NCI-H460 (cell line): ENCODE measurements at regions not wholly inside any gene's neighbourhood (a gene's known extent, or its start where the extent isn't known, plus 50 kb on each side); places are given as distances from the start of the nearest gene placed in this dataset.

Experiments used
- DNase-seq: peaks from one replicate; pipeline ENCODE4 v3.0.0-alpha.2; 2016; ENCODE audit warnings: low read depth; ENCODE audit errors: extremely low read depth

DNA sequence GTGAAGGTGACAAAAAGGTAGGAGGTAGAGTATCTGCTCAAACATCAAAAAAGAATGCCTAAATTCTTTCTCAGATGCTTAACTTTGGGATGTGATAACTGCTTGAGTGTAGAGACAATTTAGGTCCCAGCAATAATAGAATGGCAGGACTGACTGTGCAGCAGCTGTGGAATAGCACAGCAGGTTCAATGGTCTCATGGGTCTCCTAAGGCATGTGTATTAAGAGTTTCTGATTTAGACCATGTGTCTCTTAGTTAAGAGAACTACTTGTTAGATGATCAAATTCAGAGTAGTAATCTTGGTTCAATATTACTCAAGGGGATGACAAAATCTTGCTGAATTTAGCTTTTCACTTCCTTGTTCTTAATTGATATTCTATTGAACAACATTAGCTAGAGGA is 72.0 kb downstream of the ALX1 start:
- DNase-seq, result no peak

- no peak for DNase-seq
These were observed 76.8 kb downstream of the ALX1 start for GRCh38 chr12:85356596-85357385.

- no peak for DNase-seq
These were observed 77.6 kb downstream of the ALX1 start for GRCh38 chr12:85357609-85358008.

- DNase-seq, result no peak
These were observed 78.7 kb downstream of the ALX1 start for GRCh38 chr12:85358715-85359114.

GRCh38 chr12:85363382-85364190 is 83.6 kb downstream of the ALX1 start:
- no peak for DNase-seq

DNA sequence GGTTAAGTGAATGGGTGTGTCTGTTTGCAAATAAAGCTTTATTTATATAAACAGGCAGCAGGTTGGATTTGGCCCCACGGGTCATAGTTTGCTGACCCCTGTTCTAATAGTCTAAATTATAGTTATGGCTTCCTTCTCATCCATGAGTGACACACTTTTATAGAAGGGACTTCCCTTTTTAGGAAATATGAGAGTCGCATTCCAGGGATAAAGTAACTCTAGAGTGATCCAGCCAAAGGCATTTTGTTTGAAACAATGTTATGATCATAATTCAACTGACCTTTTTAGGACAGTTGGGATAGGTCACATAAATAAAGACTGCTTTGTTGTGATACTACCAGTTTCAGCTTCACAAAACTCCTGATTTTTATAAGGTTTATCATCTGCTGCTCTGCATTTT is 87.9 kb downstream of the ALX1 start:
- no peak for DNase-seq

DNA sequence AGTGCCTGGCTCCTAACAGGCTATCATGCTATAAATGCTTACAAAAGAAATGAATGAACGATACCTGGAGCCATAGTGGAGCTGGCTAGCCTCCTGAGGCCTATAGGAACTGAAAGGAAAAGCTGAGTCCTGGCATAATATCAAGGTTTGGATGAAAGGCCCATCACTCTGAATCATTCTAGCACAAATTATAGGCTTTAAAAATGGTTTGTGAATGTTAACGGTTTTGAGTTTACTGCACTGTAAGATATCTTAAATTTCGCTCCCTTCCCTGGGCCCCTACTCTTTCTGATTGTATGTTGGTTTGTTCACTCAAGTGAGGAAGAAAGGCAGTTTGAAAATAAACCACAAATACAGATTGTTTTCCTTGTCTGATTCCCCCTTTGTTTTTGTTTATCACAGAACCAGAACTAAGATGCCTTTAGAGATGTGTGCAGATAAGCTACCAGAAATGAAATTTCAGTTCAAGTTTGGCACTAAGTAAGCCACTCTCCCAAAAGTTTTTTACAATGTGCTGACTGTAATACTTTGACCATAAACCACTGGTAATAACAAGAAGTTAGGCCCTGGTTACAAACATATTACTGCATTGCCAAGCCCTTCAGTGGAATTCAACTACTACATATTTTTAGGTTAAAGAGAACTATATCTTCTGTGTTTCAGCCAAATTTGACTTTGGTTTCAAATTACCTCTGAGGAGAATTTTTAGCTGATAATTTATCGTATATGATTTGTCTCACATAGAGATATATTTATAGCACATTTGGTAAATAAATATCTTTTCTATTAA is 89.5 kb downstream of the ALX1 start:
- DNase-seq, result no peak

DNA sequence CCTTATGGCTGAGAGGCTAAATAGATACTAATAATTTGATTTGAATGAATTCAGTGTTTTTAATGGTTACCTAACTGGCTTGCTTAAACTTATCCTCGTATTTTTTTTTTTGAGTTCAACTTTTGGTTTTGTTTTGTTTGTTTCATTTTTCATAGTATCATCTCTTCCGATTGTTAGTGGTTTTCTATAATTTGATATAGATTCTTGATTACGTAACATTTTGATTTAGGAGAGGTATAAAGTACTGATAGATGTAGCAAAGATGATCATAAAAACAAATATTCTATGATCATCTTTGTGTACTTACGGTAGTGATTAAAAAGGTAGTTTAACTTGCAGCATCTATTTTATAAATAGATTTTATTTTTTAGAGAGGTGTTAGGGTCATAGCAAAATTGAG is 93.0 kb downstream of the ALX1 start:
- no peak for DNase-seq

GRCh38 chr12:85374981-85375380 is 95.0 kb downstream of the ALX1 start:
- no peak for DNase-seq

DNA sequence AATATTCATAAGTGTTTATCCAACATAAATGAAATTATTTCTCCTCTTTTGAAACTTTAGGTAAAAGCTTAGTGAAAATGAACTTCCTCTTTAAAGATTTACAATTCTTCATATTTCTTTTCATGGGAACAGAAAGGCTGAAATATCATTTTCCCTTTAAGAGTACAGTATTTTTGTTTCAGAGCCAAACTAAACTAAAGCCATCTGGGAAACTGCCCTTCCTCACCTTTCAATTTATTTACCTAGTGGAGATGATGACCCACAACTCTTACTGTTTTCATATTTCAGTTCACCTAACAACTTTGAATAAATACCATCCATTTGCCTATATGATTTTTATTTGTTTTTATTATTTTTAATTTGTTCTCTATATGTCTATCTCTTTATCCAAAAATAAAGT is 105.4 kb downstream of the ALX1 start:
- DNase-seq, result no peak

DNA sequence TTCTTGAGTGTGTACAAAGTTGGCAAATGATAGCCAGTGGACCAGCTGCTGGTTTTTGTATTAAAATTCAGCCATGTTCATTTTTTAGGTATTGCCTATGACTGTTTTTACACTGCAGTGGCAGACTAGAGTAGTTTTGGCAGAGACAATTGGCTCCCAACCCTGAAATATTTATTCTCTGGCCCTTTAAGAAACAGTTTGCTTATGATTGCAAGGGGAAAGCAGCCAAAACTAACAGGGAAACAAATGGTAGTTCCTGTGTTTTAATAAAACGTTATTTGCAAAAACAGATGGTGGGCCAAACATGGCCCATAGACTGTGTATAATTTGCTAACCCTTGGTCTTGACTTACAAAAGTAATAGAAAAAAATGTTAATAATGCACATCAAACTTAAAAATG is 110.2 kb downstream of the ALX1 start:
- no peak for DNase-seq

DNA sequence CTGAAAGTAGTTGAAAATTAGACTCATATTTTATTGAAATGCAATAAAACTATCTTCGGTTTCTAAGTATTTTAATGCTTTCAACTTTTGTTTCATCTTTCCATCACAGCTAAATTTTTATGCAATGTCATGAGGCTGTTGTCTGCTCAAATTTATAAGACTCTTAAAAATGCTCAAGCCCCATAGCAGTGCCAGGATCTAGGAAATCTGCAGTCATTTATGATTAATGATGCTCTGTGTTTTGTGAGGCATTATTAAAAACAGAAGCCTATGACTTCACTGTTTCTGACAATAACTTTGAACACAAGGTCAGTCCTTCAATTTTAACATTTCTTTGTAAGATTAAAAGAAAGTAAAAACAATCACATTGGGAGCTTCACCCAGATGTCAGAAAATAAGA is 112.5 kb downstream of the ALX1 start:
- DNase-seq, result no peak

GRCh38 chr12:85393606-85394005 is 113.6 kb downstream of the ALX1 start:
- no peak for DNase-seq

DNA sequence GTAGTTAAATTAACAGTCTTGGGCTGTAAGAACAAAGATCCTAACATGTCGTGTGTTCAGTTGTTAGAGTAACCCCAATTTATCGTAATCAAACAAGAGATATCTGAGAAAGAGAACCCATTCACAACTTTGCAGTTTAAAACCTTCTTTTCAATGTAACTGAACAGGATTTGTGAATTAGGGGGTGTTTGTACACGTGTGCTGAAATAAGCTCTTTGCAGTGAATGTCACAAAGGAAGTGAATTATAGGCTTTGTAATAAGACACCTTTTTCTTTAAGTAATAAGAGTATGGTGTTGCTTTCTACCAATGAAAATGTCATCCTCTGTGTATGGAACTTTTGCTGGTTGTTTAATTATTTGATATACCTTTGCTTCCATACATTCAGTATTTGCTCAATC is 114.0 kb downstream of the ALX1 start:
- no peak for DNase-seq

DNA sequence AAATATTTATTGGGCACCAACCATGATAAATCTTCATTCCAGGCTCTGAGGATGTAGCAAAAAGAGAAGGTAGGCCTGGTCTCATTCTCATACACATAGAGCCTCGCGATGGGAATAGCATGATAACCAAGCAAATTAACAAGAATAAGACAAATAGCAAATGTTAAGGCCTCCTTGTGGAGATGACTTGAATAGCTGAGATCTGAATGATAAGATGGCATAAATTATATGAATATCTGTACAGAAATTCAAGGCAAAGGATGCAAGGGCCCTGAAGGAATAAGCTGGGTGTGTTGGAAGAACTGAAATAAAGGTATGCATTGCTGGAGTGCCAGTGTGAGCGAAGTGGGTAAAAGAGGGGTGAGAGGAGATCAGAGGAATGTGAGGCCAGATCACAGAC is 114.8 kb downstream of the ALX1 start:
- no peak for DNase-seq

DNA sequence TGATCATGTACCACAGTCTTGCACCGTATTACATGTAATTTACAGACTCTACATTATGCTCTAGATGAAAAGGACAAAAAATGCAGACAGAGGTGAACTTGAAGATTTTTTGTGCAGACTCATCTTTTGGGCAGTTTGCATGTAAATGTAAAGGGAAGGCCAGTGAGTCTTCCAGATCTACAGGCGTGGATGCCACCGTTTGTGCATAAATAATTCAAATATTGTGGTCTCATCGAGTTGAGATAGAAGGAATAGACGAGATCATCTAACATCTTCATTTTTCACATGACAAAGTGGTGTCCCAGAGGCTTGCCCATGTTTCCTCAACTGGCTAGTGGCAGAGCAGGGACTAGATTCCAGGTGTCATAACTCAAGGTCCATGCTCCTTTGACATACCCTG is 125.2 kb downstream of the ALX1 start:
- no peak for DNase-seq

DNA sequence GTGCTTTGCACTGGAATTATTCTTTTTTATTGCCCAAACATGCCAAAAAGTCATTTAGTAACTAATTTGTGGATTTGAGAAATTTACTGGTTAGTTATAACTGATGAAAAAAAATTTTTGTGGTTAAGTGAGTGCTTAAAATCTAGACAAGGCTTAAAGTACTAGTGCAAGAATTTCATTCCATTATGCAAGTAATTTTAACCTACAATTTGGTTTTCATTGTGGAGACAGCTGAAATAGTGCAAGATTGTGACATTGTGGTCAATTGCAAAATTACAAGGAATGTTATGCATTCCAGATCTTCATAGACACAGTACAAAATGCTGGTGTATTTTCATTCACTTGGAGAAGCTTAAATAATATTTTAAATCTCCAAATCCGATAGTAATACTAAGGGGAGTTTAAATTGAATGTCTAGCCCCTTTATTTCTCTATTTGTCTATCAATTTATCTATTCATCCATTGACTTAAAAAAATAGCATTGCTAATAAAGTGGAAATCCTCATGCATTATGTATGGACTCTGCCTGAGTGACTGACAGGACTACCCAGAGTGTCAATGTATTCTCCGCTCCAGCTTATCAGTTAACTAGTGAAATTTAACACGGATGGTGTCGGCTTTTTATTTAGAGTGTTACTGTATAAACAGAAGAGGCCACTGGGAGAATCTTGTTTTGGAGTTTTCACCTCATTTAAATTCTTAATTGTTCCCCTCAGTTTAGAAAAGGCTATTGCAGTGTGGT is 125.9 kb downstream of the ALX1 start:
- DNase-seq, result no peak

GRCh38 chr12:85413266-85413665 is 133.2 kb downstream of the ALX1 start:
- no peak for DNase-seq

DNA sequence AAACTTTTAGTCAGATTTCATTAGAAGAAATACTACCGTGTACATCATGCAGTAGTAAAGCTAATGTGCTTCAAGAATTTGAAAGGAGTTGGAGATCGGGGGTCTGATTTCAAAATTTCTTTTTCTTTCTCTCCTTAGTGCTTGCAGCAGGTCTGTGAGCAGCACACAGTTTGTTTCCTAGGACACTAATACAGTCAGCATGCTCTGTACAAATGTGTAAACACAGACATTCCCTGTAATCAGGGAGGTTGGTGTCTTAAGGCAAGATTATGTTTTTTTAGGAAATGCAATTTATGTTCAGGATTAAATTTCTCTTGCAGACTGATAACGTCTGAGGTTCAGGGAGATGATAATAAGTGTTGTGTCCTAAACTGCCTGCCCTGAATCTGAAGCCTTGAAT is 142.7 kb downstream of the ALX1 start:
- no peak for DNase-seq

- DNase-seq, result no peak
These were observed 143.9 kb downstream of the ALX1 start for GRCh38 chr12:85423947-85424346.
